GM23248 (cell line): ENCODE measurements at regions not wholly inside any gene's neighbourhood (a gene's known extent, or its start where the extent isn't known, plus 50 kb on each side); places are given as distances from the start of the nearest gene placed in this dataset.

Source experiments
- DNase-seq: peaks from one replicate; pipeline ENCODE4 v3.0.0-alpha.2; 2015
- H2AFZ ChIP-seq: fragments of 200-600 bp; sonication (generic); 2 replicates; pipeline ENCODE4 v1.6.1; 2016; ENCODE audit warnings: antibody characterized with exemption
- H3F3A ChIP-seq: fragments of 200-600 bp; sonication (generic); 2 replicates; pipeline ENCODE4 v1.6.1; 2016; ENCODE audit warnings: mild to moderate bottlenecking, antibody characterized with exemption, mixed run types; ENCODE audit not compliant: insufficient read depth
- H3K27ac ChIP-seq: fragments of 200-600 bp; sonication (generic); 2 replicates; pipeline ENCODE4 v1.5.1; 2016; ENCODE audit warnings: mild to moderate bottlenecking
- H3K27me3 ChIP-seq: fragments of 200-600 bp; sonication (generic); replicated peaks from 2 replicates; pipeline ENCODE4 v1.6.1; 2016; ENCODE audit warnings: mild to moderate bottlenecking; ENCODE audit not compliant: insufficient read depth
- H3K36me3 ChIP-seq: fragments of 200-600 bp; sonication (generic); 2 replicates; pipeline ENCODE4 v1.6.1; 2016; ENCODE audit warnings: low read depth, mild to moderate bottlenecking
- H3K4me1 ChIP-seq: fragments of 200-600 bp; sonication (generic); 2 replicates; pipeline ENCODE4 v1.6.1; 2016; ENCODE audit warnings: mild to moderate bottlenecking; ENCODE audit not compliant: insufficient read depth
- H3K4me2 ChIP-seq: fragments of 200-600 bp; sonication (generic); one replicate; pipeline ENCODE4 v1.6.1; 2016; ENCODE audit warnings: mild to moderate bottlenecking; ENCODE audit not compliant: unreplicated experiment
- H3K4me3 ChIP-seq: fragments of 200-600 bp; sonication (generic); 2 replicates; pipeline ENCODE4 v1.5.1; 2016; ENCODE audit warnings: mild to moderate bottlenecking
- H3K79me2 ChIP-seq: fragments of 200-600 bp; sonication (generic); 2 replicates; pipeline ENCODE4 v1.6.1; 2016; ENCODE audit warnings: mild to moderate bottlenecking; ENCODE audit not compliant: insufficient read depth
- H3K9ac ChIP-seq: fragments of 200-600 bp; sonication (generic); 2 replicates; pipeline ENCODE4 v1.6.1; 2016; ENCODE audit warnings: mild to moderate bottlenecking
- H3K9me2 ChIP-seq: fragments of 200-600 bp; sonication (generic); 2 replicates; pipeline ENCODE4 v1.6.1; 2016; ENCODE audit warnings: mixed run types, mild to moderate bottlenecking, moderate library complexity; ENCODE audit not compliant: insufficient read depth
- H3K9me3 ChIP-seq: fragments of 200-600 bp; sonication (generic); one replicate; pipeline ENCODE4 v1.6.1; 2017; ENCODE audit warnings: low read depth
- H4K20me1 ChIP-seq: fragments of 200-600 bp; sonication (generic); 2 replicates; pipeline ENCODE4 v1.6.0; 2016; ENCODE audit not compliant: insufficient read depth
- EZH2 ChIP-seq: fragments of 200-600 bp; sonication (generic); IDR thresholded peaks from 2 replicates; pipeline ENCODE4 v1.6.1; 2018; ENCODE audit warnings: antibody characterized with exemption, mild to moderate bottlenecking; ENCODE audit not compliant: insufficient read depth, poor library complexity, severe bottlenecking
- EZH2phosphoT487 ChIP-seq: fragments of 200-600 bp; sonication (generic); IDR thresholded peaks from 2 replicates; pipeline ENCODE4 v1.6.1; 2018; ENCODE audit warnings: antibody characterized with exemption, moderate library complexity, mild to moderate bottlenecking, low read depth; ENCODE audit not compliant: insufficient read depth
- WGBS, 2 experiments: methylation state at CpG; one replicate each; pipeline ENCODE4 v1.1.6; 2015 to 2017; ENCODE audit warnings: low lambda C conversion rate in 2 of 2, low coverage in 1 of 2; ENCODE audit errors: missing lambda C conversion rate in 2 of 2; 5-methylcytosine and 5-hydroxymethylcytosine counted together
- in situ Hi-C: fragments of 300-500 bp; cut with MboI; formaldehyde crosslinking; loops from 2 replicates; pipeline ENCODE4 v1.15.0; 2020

GRCh38 chr11:135043434-135043833, 631.4 kb upstream of the B3GAT1 start:
- no peaks in the 10 kb centered on the region for H3K79me2 ChIP-seq
- H3K4me1 ChIP-seq, result no peaks in the 10 kb centered on the region
- H3F3A ChIP-seq, result no peaks in the 10 kb centered on the region
- TF ChIP-seq EZH2 (no peak), EZH2phosphoT487 (no peak)
- 39 to 41% methylated on average over 4 of the region's 4 CpGs for WGBS, 2 experiments
- no peak overlapping the region for H2AFZ ChIP-seq
- no peak overlapping the region for H3K4me2 ChIP-seq
- no peak for DNase-seq
- in situ Hi-C loops, result no loop called here
- no peaks in the 10 kb centered on the region for H4K20me1 ChIP-seq
- H3K4me3 ChIP-seq, result no peak overlapping the region
- no peak overlapping the region for H3K27ac ChIP-seq
- H3K9me2 ChIP-seq, result no peaks in the 10 kb centered on the region
- no peaks in the 10 kb centered on the region for H3K27me3 ChIP-seq
- no peak overlapping the region for H3K9ac ChIP-seq
- no peaks in the 10 kb centered on the region for H3K36me3 ChIP-seq
- H3K9me3 ChIP-seq, result no peaks in the 10 kb centered on the region

GRCh38 chr11:135037828-135038227, 625.8 kb upstream of the B3GAT1 start:
- Histone ChIP-seq H3K27me3 (no peaks in the 10 kb centered on the region), H3K4me3 (no peak overlapping the region), H2AFZ (no peak overlapping the region), H3K4me2 (no peak overlapping the region), H3K9ac (no peak overlapping the region), H3K36me3 (no peaks in the 10 kb centered on the region), H3K9me2 (no peaks in the 10 kb centered on the region), H4K20me1 (no peaks in the 10 kb centered on the region), H3K79me2 (no peaks in the 10 kb centered on the region), H3K27ac (no peak overlapping the region), H3K4me1 (no peaks in the 10 kb centered on the region), H3K9me3 (no peaks in the 10 kb centered on the region), H3F3A (no peaks in the 10 kb centered on the region)
- TF ChIP-seq EZH2 (no peak), EZH2phosphoT487 (no peak)
- WGBS, 2 experiments, result 19 to 26% methylated on average over 5 of the region's 5 CpGs
- in situ Hi-C loops, result no loop called here
- DNase-seq, result no peak

GRCh38 chr11:135036488-135037297, 624.7 kb upstream of the B3GAT1 start:
- H3K4me1 ChIP-seq, result no peaks in the 10 kb centered on the region
- no peak for DNase-seq
- H3K4me3 ChIP-seq, result no peak overlapping the region
- no peak overlapping the region for H3K4me2 ChIP-seq
- H3K27me3 ChIP-seq, result no peaks in the 10 kb centered on the region
- no peaks in the 10 kb centered on the region for H3K36me3 ChIP-seq
- no peak overlapping the region for H2AFZ ChIP-seq
- H3K79me2 ChIP-seq, result no peaks in the 10 kb centered on the region
- no peak overlapping the region for H3K27ac ChIP-seq
- 39 to 54% methylated on average over 16 to 19 of the region's 19 CpGs for WGBS, 2 experiments
- in situ Hi-C loops, result no loop called here
- TF ChIP-seq EZH2phosphoT487 (no peak), EZH2 (no peak)
- no peaks in the 10 kb centered on the region for H3K9me3 ChIP-seq
- H3K9me2 ChIP-seq, result no peaks in the 10 kb centered on the region
- no peaks in the 10 kb centered on the region for H3F3A ChIP-seq
- no peak overlapping the region for H3K9ac ChIP-seq
- H4K20me1 ChIP-seq, result no peaks in the 10 kb centered on the region

- in situ Hi-C loops, result no loop called here
These were observed 623.2 kb upstream of the B3GAT1 start for GRCh38 chr11:135035282-135035681.

More at GRCh38 chr11:135035282-135035681, 623.2 kb upstream of the B3GAT1 start:
- Histone ChIP-seq H3K4me2 (no peak overlapping the region), H3K9ac (no peak overlapping the region), H4K20me1 (no peaks in the 10 kb centered on the region), H3K9me2 (no peaks in the 10 kb centered on the region), H3K4me3 (no peak overlapping the region), H3K27ac (no peak overlapping the region), H3K9me3 (no peaks in the 10 kb centered on the region), H2AFZ (no peak overlapping the region), H3K27me3 (no peaks in the 10 kb centered on the region), H3K79me2 (no peaks in the 10 kb centered on the region), H3K36me3 (no peaks in the 10 kb centered on the region), H3K4me1 (no peaks in the 10 kb centered on the region), H3F3A (no peaks in the 10 kb centered on the region)
- no peak for DNase-seq
- no peak for TF ChIP-seq EZH2
- TF ChIP-seq EZH2phosphoT487, result no peak
- 24 to 34% methylated on average over 3 of the region's 3 CpGs for WGBS, 2 experiments
